Adrenal gland (tissue), 9 donors: ENCODE measurements at regions not wholly inside any gene's neighbourhood (a gene's known extent, or its start where the extent isn't known, plus 50 kb on each side); places are given as distances from the start of the nearest gene placed in this dataset.

Experiments
- DNase-seq, 7 donors: peaks; one replicate each; pipeline ENCODE4 v3.0.0-alpha.2; 2019 to 2020
- H3K27ac ChIP-seq, 5 donors: fragments of 200-600 bp; sonication (generic) in 4 of 5; 1 replicate in 3 of 5; 2 replicates in 2 of 5; pipeline versions ENCODE4 v1.5.1 to v1.8.0; 2016 to 2020; ENCODE audit warnings: mild to moderate bottlenecking in 1 of 5
- H3K27me3 ChIP-seq: fragments of 200-600 bp; 2 replicates; pipeline ENCODE4 v1.8.0; 2021
- H3K36me3 ChIP-seq, 2 donors: fragments of 200-600 bp; replicated peaks in 1 of 2; 1 replicate in 1 of 2; 2 replicates in 1 of 2; pipeline versions ENCODE4 v1.5.1 to v1.8.0; 2018 to 2022
- H3K4me1 ChIP-seq, 2 donors: fragments of 200-600 bp; replicated peaks in 1 of 2; 1 replicate in 1 of 2; 2 replicates in 1 of 2; pipeline versions ENCODE4 v1.5.1 to v1.8.0; 2018 to 2021
- H3K4me3 ChIP-seq, 4 donors: fragments of 200-600 bp; sonication (generic) in 3 of 4; one replicate each; pipeline ENCODE4 v1.5.1; 2016 to 2018
- H3K9me3 ChIP-seq, 3 donors: fragments of 200-600 bp; sonication (generic) in 1 of 3; replicated peaks in 1 of 3; 1 replicate in 2 of 3; 2 replicates in 1 of 3; pipeline versions ENCODE4 v1.5.1 to v1.8.0; 2016 to 2021
- POLR2A ChIP-seq, 2 donors: fragments of 450-650 bp; IDR thresholded peaks; one replicate each; pipeline ENCODE4 v1.6.1; 2017; ENCODE audit warnings: antibody characterized with exemption in 2 of 2, mild to moderate bottlenecking in 2 of 2, moderate library complexity in 1 of 2
- WGBS, 4 donors: extraction: QIAGEN DNeasy Blood & Tissue Kit in 2 of 4; methylation state at CpG; one replicate each; pipeline versions ENCODE4 v1.1.5 to v1.1.7; 2013 to 2017; 5-methylcytosine and 5-hydroxymethylcytosine counted together
- intact Hi-C, 2 donors: fragments of 100-400 bp; cut with DNase I; formaldehyde crosslinking; loops; one replicate each; pipeline versions ENCODE4 v1.14.1 to v1.15.0; 2022 to 2023
- TF ChIP-seq, protein P1 (sequence below), 6 experiments: fragments of 450-650 bp in 4 of 6; fragments of 200-600 bp in 2 of 6; sonication (generic) in 1 of 6; IDR thresholded peaks; 1 replicate in 5 of 6; 2 replicates in 1 of 6; pipeline versions ENCODE4 v1.5.1 to v1.8.0; 2016 to 2021; ENCODE audit warnings: antibody characterized with exemption in 6 of 6, mild to moderate bottlenecking in 2 of 6, moderate library complexity in 1 of 6
- donor health status: healthy with polysubstance abuse.
- donor health status: Bipolar disorder and iron deficiency.
- donor health status: DM: yes; HTN: yes; CAD: no.
- donor health status: DM: no; HTN: no; CAD: no.
- donor health status: DM: no; HTN: no; CAD: no.

DNA sequence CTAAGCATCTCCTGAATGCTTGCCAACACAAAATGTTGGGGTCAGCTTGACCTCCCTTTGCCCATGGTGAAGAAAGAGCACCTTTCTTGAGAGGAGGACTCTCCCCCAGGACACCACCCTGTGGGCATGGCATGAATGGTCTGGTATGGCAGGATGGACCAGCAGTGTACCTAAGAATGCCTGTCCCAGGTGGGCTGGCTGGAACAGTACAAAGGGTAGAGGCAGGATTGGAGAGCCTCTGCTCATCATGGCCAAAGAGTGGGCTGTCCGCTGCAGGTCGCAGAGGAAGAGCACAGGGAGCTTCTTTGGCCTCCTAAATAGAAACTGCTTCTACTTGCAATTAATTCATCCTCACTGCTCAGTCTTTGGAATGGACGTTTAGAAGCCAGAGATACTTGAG lies 131.6 kb upstream of the OSMR start:
- Histone ChIP-seq H3K4me3 (no peak overlapping the region), H3K4me1 (no peaks in the 10 kb centered on the region), H3K27me3 (no peaks in the 10 kb centered on the region), H3K27ac (no peak overlapping the region), H3K9me3 (no peaks in the 10 kb centered on the region), H3K36me3 (no peaks in the 10 kb centered on the region)
- DNase-seq, result no peak
- intact Hi-C loops, result no loop called here
- TF ChIP-seq, protein P1, sequence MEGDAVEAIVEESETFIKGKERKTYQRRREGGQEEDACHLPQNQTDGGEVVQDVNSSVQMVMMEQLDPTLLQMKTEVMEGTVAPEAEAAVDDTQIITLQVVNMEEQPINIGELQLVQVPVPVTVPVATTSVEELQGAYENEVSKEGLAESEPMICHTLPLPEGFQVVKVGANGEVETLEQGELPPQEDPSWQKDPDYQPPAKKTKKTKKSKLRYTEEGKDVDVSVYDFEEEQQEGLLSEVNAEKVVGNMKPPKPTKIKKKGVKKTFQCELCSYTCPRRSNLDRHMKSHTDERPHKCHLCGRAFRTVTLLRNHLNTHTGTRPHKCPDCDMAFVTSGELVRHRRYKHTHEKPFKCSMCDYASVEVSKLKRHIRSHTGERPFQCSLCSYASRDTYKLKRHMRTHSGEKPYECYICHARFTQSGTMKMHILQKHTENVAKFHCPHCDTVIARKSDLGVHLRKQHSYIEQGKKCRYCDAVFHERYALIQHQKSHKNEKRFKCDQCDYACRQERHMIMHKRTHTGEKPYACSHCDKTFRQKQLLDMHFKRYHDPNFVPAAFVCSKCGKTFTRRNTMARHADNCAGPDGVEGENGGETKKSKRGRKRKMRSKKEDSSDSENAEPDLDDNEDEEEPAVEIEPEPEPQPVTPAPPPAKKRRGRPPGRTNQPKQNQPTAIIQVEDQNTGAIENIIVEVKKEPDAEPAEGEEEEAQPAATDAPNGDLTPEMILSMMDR (IDR thresholded peaks at IDR 0.05), result no peak
- TF ChIP-seq POLR2A (IDR thresholded peaks at IDR 0.05), result no peak
- 81 to 93% (median 81%) methylated on average over 3 of the region's 3 CpGs for WGBS, 4 donors

DNA sequence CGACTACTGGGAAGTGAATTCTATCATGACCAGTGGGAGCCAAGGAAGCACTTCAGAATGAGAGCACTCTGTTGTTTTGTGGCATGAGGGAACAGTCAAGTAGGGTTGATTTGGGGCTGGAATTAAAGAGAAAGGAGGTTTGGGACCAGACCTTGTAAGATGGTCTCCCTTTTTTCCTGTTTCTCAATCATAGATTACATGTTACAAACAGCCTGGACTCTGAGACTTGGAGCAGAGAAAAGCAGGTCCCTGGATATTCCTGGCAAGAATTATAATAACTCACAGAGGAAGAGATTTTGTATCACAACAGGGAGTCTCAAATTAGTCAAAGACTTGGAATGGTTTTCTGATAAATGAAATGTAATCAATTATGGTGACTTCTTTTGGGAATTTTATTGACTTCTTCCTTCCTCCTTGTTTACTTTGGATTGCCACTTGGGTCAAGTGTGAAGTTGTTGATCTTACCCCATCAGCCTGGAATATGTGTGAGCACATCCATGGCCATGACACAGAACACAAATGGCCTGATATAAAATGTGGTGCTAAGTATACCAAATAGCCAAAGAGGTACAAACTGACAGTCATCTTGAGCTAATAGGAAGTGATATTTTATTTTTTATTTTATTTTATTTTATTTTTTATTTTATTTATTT lies 131.0 kb upstream of the OSMR start:
- Histone ChIP-seq H3K36me3 (no peaks in the 10 kb centered on the region), H3K9me3 (no peaks in the 10 kb centered on the region), H3K4me3 (no peak overlapping the region), H3K4me1 (no peaks in the 10 kb centered on the region), H3K27me3 (no peaks in the 10 kb centered on the region), H3K27ac (no peak overlapping the region)
- DNase-seq, result no peak
- 27 to 45% (median 41%) methylated on average over 1 of the region's 1 CpG for WGBS, 4 donors
- intact Hi-C loops, result no loop called here
- TF ChIP-seq POLR2A (IDR thresholded peaks at IDR 0.05), result no peak
- TF ChIP-seq, protein P1 (IDR thresholded peaks at IDR 0.05), result no peak

DNA sequence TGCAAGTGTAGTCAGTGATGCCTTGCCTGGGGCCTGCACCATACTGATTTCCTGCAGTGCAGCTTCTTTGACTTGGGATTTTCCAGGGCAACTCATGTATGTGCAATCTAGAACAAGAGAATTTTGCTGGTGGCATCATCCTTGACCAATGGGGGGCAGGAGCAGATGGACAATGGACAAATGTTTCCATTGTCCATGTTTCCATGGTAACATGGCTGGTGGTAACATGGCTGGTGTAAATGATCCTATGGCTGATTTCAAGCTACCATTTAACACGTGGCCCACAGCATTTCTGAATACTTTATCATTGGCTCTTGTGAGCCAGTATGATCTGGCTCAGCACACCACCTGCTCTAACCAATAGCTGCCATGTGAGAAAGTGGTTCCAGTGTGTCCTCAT lies 130.1 kb upstream of the OSMR start:
- H3K27me3 ChIP-seq, result no peaks in the 10 kb centered on the region
- H3K4me1 ChIP-seq, result no peaks in the 10 kb centered on the region
- TF ChIP-seq, protein P1 (IDR thresholded peaks at IDR 0.05), result no peak
- TF ChIP-seq POLR2A (IDR thresholded peaks at IDR 0.05), result no peak
- no peaks in the 10 kb centered on the region for H3K36me3 ChIP-seq
- H3K27ac ChIP-seq, result no peak overlapping the region
- no peak for DNase-seq
- intact Hi-C loops, result no loop called here
- 90 to 100% (median 94%) methylated on average over 1 of the region's 1 CpG for WGBS, 4 donors
- no peaks in the 10 kb centered on the region for H3K9me3 ChIP-seq
- H3K4me3 ChIP-seq, result no peak overlapping the region

DNA sequence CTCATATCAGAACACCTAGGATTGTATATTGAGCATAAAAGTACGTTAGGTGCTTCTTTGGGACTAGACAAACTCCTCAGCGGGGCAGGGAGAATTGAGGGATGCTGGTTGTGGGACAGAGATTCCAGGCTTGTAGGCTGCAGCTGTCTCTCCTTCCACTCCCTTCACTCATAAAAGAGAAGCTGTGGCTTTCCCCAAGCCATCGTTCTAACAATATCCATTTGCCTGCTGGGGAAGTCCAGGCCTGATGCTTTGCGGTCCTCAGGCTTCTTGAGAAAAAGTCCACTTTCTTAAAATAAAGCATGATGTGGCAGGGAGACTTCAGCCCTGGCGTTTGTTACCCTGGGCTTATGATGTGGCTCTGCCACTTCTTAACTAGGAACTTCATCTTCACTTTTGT lies 129.3 kb upstream of the OSMR start:
- no peaks in the 10 kb centered on the region for H3K9me3 ChIP-seq
- intact Hi-C loops, result no loop called here
- H3K27ac ChIP-seq, result no peak overlapping the region
- no peak overlapping the region for H3K4me3 ChIP-seq
- 55 to 66% (median 60%) methylated on average over 5 of the region's 5 CpGs for WGBS, 4 donors
- H3K27me3 ChIP-seq, result no peaks in the 10 kb centered on the region
- DNase-seq, result no peak
- H3K36me3 ChIP-seq, result no peaks in the 10 kb centered on the region
- H3K4me1 ChIP-seq, result no peaks in the 10 kb centered on the region
- TF ChIP-seq POLR2A (IDR thresholded peaks at IDR 0.05), result no peak
- TF ChIP-seq, protein P1 (IDR thresholded peaks at IDR 0.05), result no peak
